SU-DHL-6 (cell line): ENCODE measurements at regions not wholly inside any gene's neighbourhood (a gene's known extent, or its start where the extent isn't known, plus 50 kb on each side); places are given as distances from the start of the nearest gene placed in this dataset.

Experiments
- H2AFZ ChIP-seq: fragments of 200-600 bp; sonication (generic); 2 replicates; pipeline ENCODE4 v1.6.1; 2014; ENCODE audit warnings: low read depth, mild to moderate bottlenecking, moderate library complexity, mixed read lengths, antibody characterized with exemption, low read length; ENCODE audit not compliant: severe bottlenecking
- H3F3A ChIP-seq: fragments of 200-600 bp; shearing (Covaris generic); 2 replicates; pipeline ENCODE4 v1.6.0; 2016; ENCODE audit warnings: antibody characterized with exemption, mild to moderate bottlenecking; ENCODE audit not compliant: insufficient read depth
- H3K27ac ChIP-seq: fragments of 200-600 bp; sonication (generic); 2 replicates; pipeline ENCODE4 v1.5.1; 2016; ENCODE audit warnings: low read depth, mild to moderate bottlenecking, low read length, moderate library complexity, mixed read lengths
- H3K27me3 ChIP-seq: fragments of 200-600 bp; sonication (generic), shearing (Covaris generic); 2 replicates; pipeline ENCODE4 v1.6.0; 2014; ENCODE audit warnings: mild to moderate bottlenecking, low read length
- H3K36me3 ChIP-seq: fragments of 200-600 bp; sonication (generic); 2 replicates; pipeline ENCODE4 v1.6.1; 2014; ENCODE audit warnings: mild to moderate bottlenecking, low read length, mixed read lengths
- H3K4me2 ChIP-seq: fragments of 300-600, 200-600 bp; shearing (Covaris generic), sonication (generic); 2 replicates; pipeline ENCODE4 v1.6.0; 2014; ENCODE audit warnings: low read length, low read depth, mild to moderate bottlenecking; ENCODE audit not compliant: poor library complexity, severe bottlenecking
- H3K4me3 ChIP-seq: fragments of 200-600 bp; sonication (generic); 2 replicates; pipeline ENCODE4 v1.5.1; 2014; ENCODE audit warnings: antibody characterized with exemption, low read length, mild to moderate bottlenecking, mixed read lengths; ENCODE audit not compliant: insufficient read depth, poor library complexity, severe bottlenecking
- H3K79me2 ChIP-seq: fragments of 200-600 bp; sonication (generic); 2 replicates; pipeline ENCODE4 v1.6.1; 2014; ENCODE audit warnings: mild to moderate bottlenecking, low read length, moderate library complexity; ENCODE audit not compliant: insufficient read depth
- H3K9ac ChIP-seq: fragments of 200-600 bp; sonication (generic); 2 replicates; pipeline ENCODE4 v1.7.0; 2014; ENCODE audit warnings: mild to moderate bottlenecking, low read length
- H3K9me2 ChIP-seq: fragments of 200-600 bp; sonication (generic); replicated peaks from 2 replicates; pipeline ENCODE4 v1.6.1; 2014; ENCODE audit warnings: low read length; ENCODE audit not compliant: insufficient read depth
- H3K9me3 ChIP-seq: fragments of 200-600 bp; sonication (generic); 2 replicates; pipeline ENCODE4 v1.6.1; 2014; ENCODE audit warnings: low read length, mixed read lengths; ENCODE audit not compliant: insufficient read depth
- H4K20me1 ChIP-seq: fragments of 200-600 bp; sonication (generic); 2 replicates; pipeline ENCODE4 v1.6.1; 2014; ENCODE audit warnings: low read depth, mild to moderate bottlenecking, antibody characterized with exemption, low read length, moderate library complexity, mixed read lengths
- EZH2phosphoT487 ChIP-seq: fragments of 200-600 bp; sonication (generic), shearing (Covaris generic); conservative IDR thresholded peaks from 2 replicates; pipeline ENCODE4 v1.6.1; 2018; ENCODE audit warnings: mild to moderate bottlenecking, antibody characterized with exemption, low read length, moderate library complexity, mixed read lengths
- TF ChIP-seq, protein P1 (sequence below): fragments of 200-600 bp; sonication (generic); IDR thresholded peaks from one replicate; pipeline ENCODE4 v1.5.1; 2017; ENCODE audit warnings: antibody characterized with exemption, mild to moderate bottlenecking, low read length, moderate library complexity; ENCODE audit not compliant: insufficient read depth, poor library complexity, severe bottlenecking

DNA sequence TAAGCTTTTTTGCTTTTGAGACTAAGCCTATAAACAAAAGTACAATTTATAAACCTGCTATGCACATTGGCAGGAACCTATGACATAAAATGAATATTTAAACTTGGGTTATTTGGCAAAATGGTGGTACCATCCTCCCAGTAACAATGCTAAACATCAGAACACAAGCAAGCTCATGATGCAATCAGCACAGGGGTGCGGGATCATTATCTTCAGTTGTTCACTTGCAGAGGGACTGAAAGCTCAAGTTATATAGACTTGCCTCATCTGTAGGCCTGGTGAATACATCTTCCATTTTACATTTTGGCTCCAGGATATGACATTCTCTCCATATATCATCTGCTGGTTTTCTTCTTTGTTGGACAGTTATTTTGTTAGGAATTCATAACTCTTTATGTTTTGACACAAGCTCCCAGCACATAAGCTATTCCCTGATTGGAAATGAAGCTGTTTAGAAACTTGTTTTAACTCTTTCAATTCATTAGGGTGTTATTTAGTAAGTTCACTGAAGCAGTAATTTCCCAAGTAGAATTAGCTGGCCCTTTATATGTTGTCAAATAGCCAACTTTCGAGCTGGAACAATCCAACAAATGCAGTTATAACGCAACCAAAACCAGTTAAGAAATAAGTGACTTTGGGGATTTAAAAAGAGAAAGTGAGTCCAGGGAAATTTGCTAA is 124.7 kb upstream of the LIFR start:
- H3K9ac ChIP-seq: no peak overlapping the region
- no peaks in the 10 kb centered on the region for H3F3A ChIP-seq
- H3K79me2 ChIP-seq: no peaks in the 10 kb centered on the region
- H3K27ac ChIP-seq: no peak overlapping the region
- H3K4me2 ChIP-seq: no peak overlapping the region
- TF ChIP-seq, protein P1, sequence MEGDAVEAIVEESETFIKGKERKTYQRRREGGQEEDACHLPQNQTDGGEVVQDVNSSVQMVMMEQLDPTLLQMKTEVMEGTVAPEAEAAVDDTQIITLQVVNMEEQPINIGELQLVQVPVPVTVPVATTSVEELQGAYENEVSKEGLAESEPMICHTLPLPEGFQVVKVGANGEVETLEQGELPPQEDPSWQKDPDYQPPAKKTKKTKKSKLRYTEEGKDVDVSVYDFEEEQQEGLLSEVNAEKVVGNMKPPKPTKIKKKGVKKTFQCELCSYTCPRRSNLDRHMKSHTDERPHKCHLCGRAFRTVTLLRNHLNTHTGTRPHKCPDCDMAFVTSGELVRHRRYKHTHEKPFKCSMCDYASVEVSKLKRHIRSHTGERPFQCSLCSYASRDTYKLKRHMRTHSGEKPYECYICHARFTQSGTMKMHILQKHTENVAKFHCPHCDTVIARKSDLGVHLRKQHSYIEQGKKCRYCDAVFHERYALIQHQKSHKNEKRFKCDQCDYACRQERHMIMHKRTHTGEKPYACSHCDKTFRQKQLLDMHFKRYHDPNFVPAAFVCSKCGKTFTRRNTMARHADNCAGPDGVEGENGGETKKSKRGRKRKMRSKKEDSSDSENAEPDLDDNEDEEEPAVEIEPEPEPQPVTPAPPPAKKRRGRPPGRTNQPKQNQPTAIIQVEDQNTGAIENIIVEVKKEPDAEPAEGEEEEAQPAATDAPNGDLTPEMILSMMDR: no peak
- no peak for TF ChIP-seq EZH2phosphoT487
- H2AFZ ChIP-seq: no peak overlapping the region
- no peaks in the 10 kb centered on the region for H3K27me3 ChIP-seq
- H4K20me1 ChIP-seq: no peaks in the 10 kb centered on the region
- no peak overlapping the region for H3K4me3 ChIP-seq
- H3K9me2 ChIP-seq: no peaks in the 10 kb centered on the region
- H3K36me3 ChIP-seq: no peaks in the 10 kb centered on the region
- no peaks in the 10 kb centered on the region for H3K9me3 ChIP-seq

DNA sequence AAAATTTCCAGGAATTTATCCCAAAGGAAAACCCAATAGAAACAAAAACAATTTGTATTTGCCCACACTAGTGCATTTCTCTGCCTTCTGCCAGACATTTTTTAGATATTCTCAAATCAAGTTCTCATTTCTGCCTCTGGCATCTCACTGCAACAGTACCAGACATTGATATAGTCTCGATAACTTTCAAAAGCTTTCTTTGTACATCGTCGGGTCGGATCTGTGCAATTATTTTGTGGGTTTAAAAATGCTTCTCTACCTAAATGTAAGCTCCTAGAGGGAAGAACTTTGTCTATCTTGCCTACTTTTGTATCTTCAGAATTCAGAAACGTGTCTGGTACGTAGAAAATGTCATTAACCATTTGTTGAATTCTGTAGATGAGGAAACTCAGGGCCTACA is 125.5 kb upstream of the LIFR start:
- Histone ChIP-seq H3K36me3 (no peaks in the 10 kb centered on the region), H3K79me2 (no peaks in the 10 kb centered on the region), H3F3A (no peaks in the 10 kb centered on the region), H3K9me2 (no peaks in the 10 kb centered on the region), H4K20me1 (no peaks in the 10 kb centered on the region), H3K27ac (no peak overlapping the region), H3K9me3 (no peaks in the 10 kb centered on the region), H2AFZ (no peak overlapping the region), H3K27me3 (no peaks in the 10 kb centered on the region), H3K4me3 (no peak overlapping the region), H3K4me2 (no peak overlapping the region), H3K9ac (no peak overlapping the region)
- TF ChIP-seq EZH2phosphoT487: no peak
- TF ChIP-seq, protein P1: no peak

DNA sequence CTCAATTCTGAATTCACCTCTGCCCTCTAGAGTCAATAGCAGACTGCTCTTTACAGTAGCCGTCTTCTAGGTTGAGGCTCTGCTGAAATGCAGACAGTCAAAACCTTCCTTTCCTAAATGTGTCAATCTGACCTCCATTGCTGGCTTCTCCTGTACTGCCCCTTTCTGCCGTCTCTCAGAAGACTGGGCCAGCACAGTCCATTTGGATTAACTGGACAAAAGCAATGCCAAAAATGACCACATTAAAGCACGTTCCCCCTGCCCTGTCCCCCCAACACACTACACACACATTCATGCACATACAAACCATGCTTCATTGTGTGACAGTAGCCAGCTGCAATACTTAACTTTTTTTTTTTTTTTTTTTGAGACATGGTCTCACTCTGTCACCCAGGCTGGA is 130.2 kb upstream of the LIFR start:
- H3K9ac ChIP-seq: no peak overlapping the region
- H4K20me1 ChIP-seq: no peaks in the 10 kb centered on the region
- H3K27me3 ChIP-seq: 0 out of 2 replicates have a peak, but pooled peaks cover 3% of the 10 kb centered on the region
- TF ChIP-seq EZH2phosphoT487: no peak
- TF ChIP-seq, protein P1: no peak
- no peak overlapping the region for H3K4me2 ChIP-seq
- H2AFZ ChIP-seq: no peak overlapping the region
- no peaks in the 10 kb centered on the region for H3K79me2 ChIP-seq
- no peaks in the 10 kb centered on the region for H3K9me3 ChIP-seq
- H3K4me3 ChIP-seq: no peak overlapping the region
- H3K27ac ChIP-seq: no peak overlapping the region
- H3K36me3 ChIP-seq: no peaks in the 10 kb centered on the region
- no peaks in the 10 kb centered on the region for H3F3A ChIP-seq
- H3K9me2 ChIP-seq: no peaks in the 10 kb centered on the region

DNA sequence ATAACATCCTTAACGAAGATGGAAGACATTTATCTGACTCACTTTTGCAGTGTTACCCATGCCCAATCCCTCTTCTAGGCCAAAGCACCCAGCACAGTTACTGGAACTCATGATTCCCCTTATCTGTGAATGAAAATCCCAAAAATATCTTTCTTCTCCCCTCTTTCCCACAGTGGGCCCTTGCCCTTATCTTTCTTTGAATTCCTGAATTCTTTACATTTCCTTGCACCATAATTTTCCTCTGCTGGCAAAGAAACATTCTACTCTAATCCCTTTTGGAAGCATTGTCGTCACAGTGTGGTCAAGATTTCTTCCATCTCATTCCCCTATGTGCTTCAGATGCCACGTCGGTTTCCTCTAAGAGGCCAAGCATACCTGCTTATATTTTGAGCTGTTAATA is 135.9 kb upstream of the LIFR start:
- TF ChIP-seq EZH2phosphoT487: no peak
- TF ChIP-seq, protein P1: no peak
- Histone ChIP-seq H3K4me2 (no peak overlapping the region), H3K9me2 (no peaks in the 10 kb centered on the region), H3K36me3 (no peaks in the 10 kb centered on the region), H3K27me3 (0 out of 2 replicates have a peak, but pooled peaks cover 3% of the 10 kb centered on the region), H2AFZ (no peak overlapping the region), H3K27ac (no peak overlapping the region), H3K9me3 (no peaks in the 10 kb centered on the region), H4K20me1 (no peaks in the 10 kb centered on the region), H3F3A (no peaks in the 10 kb centered on the region), H3K9ac (no peak overlapping the region), H3K4me3 (no peak overlapping the region), H3K79me2 (no peaks in the 10 kb centered on the region)
